PC-3 (cell line): ENCODE measurements at regions not wholly inside any gene's neighbourhood (a gene's known extent, or its start where the extent isn't known, plus 50 kb on each side); places are given as distances from the start of the nearest gene placed in this dataset.

Experiments
- ATAC-seq: fragments of 200-7000 bp; cut with Tn5 transposase; 2 replicates; pipeline ENCODE4 v1.9.1; 2020; ENCODE audit warnings: mild to moderate bottlenecking, moderate library complexity
- BruUV-seq: library from RNA; stranded (reverse); fragments of 400-500 nt; replicated peaks from 2 replicates; lab custom pipeline; 2021; lab: Mats Ljungman, UMichigan
- CTCF ChIA-PET: fragments of 300-600 bp; sonication (Branson Sonifier 250); formaldehyde crosslinking; loops from one replicate; lab custom pipeline; 2022; ENCODE audit warnings: antibody characterized with exemption; lab: Charles Lee
- POLR2A ChIA-PET: fragments of 300-600 bp; sonication (Branson Sonifier 250); formaldehyde crosslinking; loops from one replicate; lab custom pipeline; 2022; ENCODE audit warnings: antibody characterized with exemption; ENCODE audit not compliant: unreplicated experiment; lab: Charles Lee
- DNase-seq: peaks from one replicate; pipeline ENCODE4 v3.0.0-alpha.2; 2015
- H2AFZ ChIP-seq: fragments of 300-600 bp; sonication (generic); 2 replicates; pipeline ENCODE4 v1.6.0; 2016; ENCODE audit warnings: antibody characterized with exemption, low read length
- H3F3A ChIP-seq: fragments of 300-600 bp; sonication (generic); one replicate; pipeline ENCODE4 v1.6.0; 2017; ENCODE audit warnings: antibody characterized with exemption, low read length, control low read depth, mild to moderate bottlenecking; ENCODE audit not compliant: unreplicated experiment
- H3K27ac ChIP-seq: fragments of 300-600 bp; sonication (generic); 2 replicates; pipeline ENCODE4 v1.5.1; 2016; ENCODE audit warnings: mild to moderate bottlenecking, low read length
- H3K27me3 ChIP-seq: fragments of 300-600 bp; sonication (generic); 2 replicates; pipeline ENCODE4 v1.6.1; 2016; ENCODE audit warnings: low read length, mixed read lengths
- H3K36me3 ChIP-seq: fragments of 300-600 bp; sonication (generic); 2 replicates; pipeline ENCODE4 v1.6.1; 2016; ENCODE audit warnings: low read depth, mixed run types, low read length, mixed read lengths
- H3K4me1 ChIP-seq: fragments of 300-600 bp; sonication (generic); 2 replicates; pipeline ENCODE4 v1.5.1; 2016; ENCODE audit warnings: low read length; ENCODE audit not compliant: insufficient read depth
- H3K4me2 ChIP-seq: fragments of 300-600 bp; sonication (generic); 2 replicates; pipeline ENCODE4 v1.6.0; 2016; ENCODE audit warnings: low read length
- H3K4me3 ChIP-seq: fragments of 300-600 bp; sonication (generic); 2 replicates; pipeline ENCODE4 v1.5.1; 2016; ENCODE audit warnings: mild to moderate bottlenecking, low read length, mixed read lengths
- H3K79me2 ChIP-seq: fragments of 300-600 bp; sonication (generic); 2 replicates; pipeline ENCODE4 v1.6.1; 2017; ENCODE audit warnings: low read length, mixed read lengths
- H3K9ac ChIP-seq: fragments of 300-600 bp; sonication (generic); 2 replicates; pipeline ENCODE4 v1.6.0; 2016; ENCODE audit warnings: mild to moderate bottlenecking, low read length
- H3K9me2 ChIP-seq: fragments of 300-600 bp; sonication (generic); replicated peaks from 2 replicates; pipeline ENCODE4 v1.6.1; 2016; ENCODE audit warnings: mixed run types, low read length, mixed read lengths
- H3K9me3 ChIP-seq: fragments of 300-600 bp; sonication (generic); 2 replicates; pipeline ENCODE4 v1.6.1; 2016; ENCODE audit warnings: low read length, mixed read lengths
- H4K20me1 ChIP-seq: fragments of 300-600 bp; sonication (generic); 2 replicates; pipeline ENCODE4 v1.6.1; 2016; ENCODE audit warnings: low read length, mixed read lengths
- EZH2 ChIP-seq: fragments of 300-600 bp; sonication (generic); IDR thresholded peaks from one replicate; pipeline ENCODE4 v1.6.1; 2017; ENCODE audit warnings: antibody characterized with exemption, mild to moderate bottlenecking, low read length; ENCODE audit not compliant: unreplicated experiment
- EZH2phosphoT487 ChIP-seq: fragments of 300-600 bp; sonication (generic); IDR thresholded peaks from 2 replicates; pipeline ENCODE4 v1.6.1; 2018; ENCODE audit warnings: mild to moderate bottlenecking, antibody characterized with exemption, low read length, borderline replicate concordance
- intact Hi-C: fragments of 100-400 bp; cut with micrococcal nuclease; formaldehyde crosslinking; loops from 2 replicates; pipeline ENCODE4 v1.9.0; 2023
- TF ChIP-seq, protein P1 (sequence below): fragments of 300-600 bp; sonication (generic); conservative IDR thresholded peaks from 2 replicates; pipeline ENCODE4 v1.5.1; 2017; ENCODE audit warnings: antibody characterized with exemption, low read depth, mild to moderate bottlenecking, low read length

DNA sequence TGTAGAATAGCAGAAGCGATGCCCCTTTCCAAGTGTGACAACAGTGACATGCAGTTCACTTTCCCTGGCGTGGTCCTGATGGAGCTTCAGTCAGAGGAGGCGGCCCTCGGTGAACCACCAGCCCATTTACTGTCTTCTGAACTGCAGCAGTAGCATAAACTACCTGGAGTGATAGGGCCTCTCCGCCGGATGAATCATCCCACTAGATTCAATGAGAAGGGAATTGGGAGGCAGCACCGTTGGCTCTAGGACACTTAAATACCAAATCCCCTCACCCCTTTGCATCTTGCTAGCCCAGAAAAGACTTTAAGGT lies 112.8 kb upstream of the GPR12 start:
- ChIA-PET CTCF (no interaction called here), POLR2A (no interaction called here)
- H3K27me3 ChIP-seq = peaks cover 11% of the 10 kb centered on the region
- BruUV-seq = no TSS peak
- TF ChIP-seq EZH2phosphoT487 = no peak
- TF ChIP-seq EZH2 = no peak
- TF ChIP-seq, protein P1, sequence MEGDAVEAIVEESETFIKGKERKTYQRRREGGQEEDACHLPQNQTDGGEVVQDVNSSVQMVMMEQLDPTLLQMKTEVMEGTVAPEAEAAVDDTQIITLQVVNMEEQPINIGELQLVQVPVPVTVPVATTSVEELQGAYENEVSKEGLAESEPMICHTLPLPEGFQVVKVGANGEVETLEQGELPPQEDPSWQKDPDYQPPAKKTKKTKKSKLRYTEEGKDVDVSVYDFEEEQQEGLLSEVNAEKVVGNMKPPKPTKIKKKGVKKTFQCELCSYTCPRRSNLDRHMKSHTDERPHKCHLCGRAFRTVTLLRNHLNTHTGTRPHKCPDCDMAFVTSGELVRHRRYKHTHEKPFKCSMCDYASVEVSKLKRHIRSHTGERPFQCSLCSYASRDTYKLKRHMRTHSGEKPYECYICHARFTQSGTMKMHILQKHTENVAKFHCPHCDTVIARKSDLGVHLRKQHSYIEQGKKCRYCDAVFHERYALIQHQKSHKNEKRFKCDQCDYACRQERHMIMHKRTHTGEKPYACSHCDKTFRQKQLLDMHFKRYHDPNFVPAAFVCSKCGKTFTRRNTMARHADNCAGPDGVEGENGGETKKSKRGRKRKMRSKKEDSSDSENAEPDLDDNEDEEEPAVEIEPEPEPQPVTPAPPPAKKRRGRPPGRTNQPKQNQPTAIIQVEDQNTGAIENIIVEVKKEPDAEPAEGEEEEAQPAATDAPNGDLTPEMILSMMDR = no peak
- H3K9ac ChIP-seq = no peak overlapping the region
- H3K4me3 ChIP-seq = no peak overlapping the region
- no peaks in the 10 kb centered on the region for H4K20me1 ChIP-seq
- intact Hi-C loops = loop anchor here (5.0 kb wide), 1 partner anchor 166 kb away; no protein-coding TSS in a partner anchor
- no peaks in the 10 kb centered on the region for H3K4me1 ChIP-seq
- no peaks in the 10 kb centered on the region for H3F3A ChIP-seq
- no peaks in the 10 kb centered on the region for H3K9me3 ChIP-seq
- no peaks in the 10 kb centered on the region for H3K79me2 ChIP-seq
- ATAC-seq (no peak), DNase-seq (no peak)
- H3K9me2 ChIP-seq = no peaks in the 10 kb centered on the region
- no peak overlapping the region for H3K27ac ChIP-seq
- H2AFZ ChIP-seq = no peak overlapping the region
- no peaks in the 10 kb centered on the region for H3K36me3 ChIP-seq
- no peak overlapping the region for H3K4me2 ChIP-seq

DNA sequence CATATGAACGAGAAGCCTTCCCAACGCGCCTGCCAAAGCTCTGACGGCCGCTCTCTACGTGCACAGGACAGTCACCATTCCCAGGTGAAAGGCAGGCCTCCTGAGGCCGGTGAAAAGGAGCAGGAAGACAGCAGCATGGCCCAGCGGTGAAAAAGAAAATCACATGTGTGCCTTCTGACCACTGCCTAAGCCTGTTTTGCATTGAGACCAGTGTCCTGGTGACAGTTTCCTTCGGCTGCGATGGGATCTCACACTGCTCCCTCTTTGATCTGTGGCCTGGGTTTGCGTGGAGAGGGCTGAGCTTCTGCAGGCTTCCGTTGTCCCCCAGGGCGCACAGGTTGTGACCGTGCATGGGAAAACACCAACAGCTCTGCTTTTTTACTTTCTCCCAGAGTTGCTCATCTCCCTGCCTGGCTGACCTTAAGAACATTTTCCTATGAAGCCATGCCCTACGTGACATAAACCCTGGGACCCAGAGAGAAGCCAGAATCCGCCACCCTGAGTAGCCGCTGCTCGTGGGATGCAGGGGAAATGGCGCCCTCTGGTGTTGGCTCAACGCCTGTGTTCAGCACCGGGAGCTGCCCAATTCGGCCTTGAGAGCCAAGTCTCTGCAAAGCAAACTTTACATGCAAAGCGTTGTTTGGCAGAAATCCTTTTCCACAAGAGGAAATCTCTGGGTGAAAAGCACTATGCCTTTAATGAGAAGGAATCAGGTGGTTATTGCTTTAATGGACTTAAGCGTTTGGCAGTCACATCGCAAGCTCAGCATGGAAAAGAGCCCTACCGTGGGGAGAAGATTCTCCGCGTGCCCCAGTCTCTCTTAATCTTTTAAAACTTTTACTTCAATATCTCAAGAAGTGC lies 112.2 kb upstream of the GPR12 start:
- peaks cover 5% of the 10 kb centered on the region for H3K27me3 ChIP-seq
- H3K9me3 ChIP-seq = no peaks in the 10 kb centered on the region
- intact Hi-C loops = loop anchor here (5.0 kb wide), 1 partner anchor 165 kb away; no protein-coding TSS in a partner anchor
- no peaks in the 10 kb centered on the region for H3K79me2 ChIP-seq
- no peak overlapping the region for H3K27ac ChIP-seq
- no peak for ATAC-seq
- H3K9ac ChIP-seq = no peak overlapping the region
- CTCF ChIA-PET = no interaction called here
- H3K4me1 ChIP-seq = no peaks in the 10 kb centered on the region
- H3K9me2 ChIP-seq = no peaks in the 10 kb centered on the region
- H2AFZ ChIP-seq = no peak overlapping the region
- POLR2A ChIA-PET = no interaction called here
- no peak overlapping the region for H3K4me2 ChIP-seq
- no peaks in the 10 kb centered on the region for H3K36me3 ChIP-seq
- BruUV-seq = no TSS peak
- H3F3A ChIP-seq = no peaks in the 10 kb centered on the region
- peak; percentile 55 for DNase-seq
- no peaks in the 10 kb centered on the region for H4K20me1 ChIP-seq
- TF ChIP-seq EZH2 (no peak), EZH2phosphoT487 (no peak)
- TF ChIP-seq, protein P1 = peak; percentile 76
- H3K4me3 ChIP-seq = no peak overlapping the region

DNA sequence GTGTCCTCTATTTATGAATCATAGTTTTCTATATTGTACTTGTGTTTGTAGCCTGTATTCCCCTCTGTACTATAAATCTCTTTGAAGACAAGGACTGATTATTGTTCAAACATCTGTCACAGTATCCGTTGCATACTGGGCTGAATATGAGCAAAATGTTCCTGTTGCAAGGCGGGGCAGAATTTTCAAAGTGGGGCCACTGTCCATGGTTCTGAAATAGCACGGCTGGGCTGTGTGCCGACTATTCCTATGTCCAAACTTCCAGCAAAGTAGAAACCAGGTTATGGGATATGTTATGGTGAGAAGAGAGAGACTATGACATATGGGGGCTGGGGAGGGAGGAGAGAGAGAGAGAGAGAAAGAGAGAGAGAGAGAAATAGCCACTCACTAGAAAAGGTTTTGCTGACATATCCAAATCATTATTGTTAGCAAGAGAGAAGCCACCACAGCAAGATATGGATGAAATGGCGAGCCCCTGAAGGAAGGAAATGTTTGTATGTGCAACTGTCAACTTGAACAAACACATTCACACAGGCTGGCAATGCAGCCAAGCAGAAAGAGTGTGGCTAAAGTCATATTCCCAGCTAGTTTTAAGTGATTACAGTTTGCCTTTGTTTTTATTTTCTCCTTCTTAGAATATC lies 107.0 kb upstream of the GPR12 start:
- no TSS peak for BruUV-seq
- ATAC-seq (no peak), DNase-seq (peak; percentile 38)
- H4K20me1 ChIP-seq = no peaks in the 10 kb centered on the region
- no peak overlapping the region for H3K27ac ChIP-seq
- H3K4me2 ChIP-seq = no peak overlapping the region
- H3K9me2 ChIP-seq = no peaks in the 10 kb centered on the region
- H3K4me3 ChIP-seq = no peak overlapping the region
- no peaks in the 10 kb centered on the region for H3K79me2 ChIP-seq
- no peaks in the 10 kb centered on the region for H3K36me3 ChIP-seq
- ChIA-PET POLR2A (no interaction called here), CTCF (no interaction called here)
- TF ChIP-seq EZH2 = no peak
- TF ChIP-seq, protein P1 = no peak
- no peak for TF ChIP-seq EZH2phosphoT487
- H3F3A ChIP-seq = no peaks in the 10 kb centered on the region
- H3K4me1 ChIP-seq = no peaks in the 10 kb centered on the region
- no peaks in the 10 kb centered on the region for H3K9me3 ChIP-seq
- H3K9ac ChIP-seq = no peak overlapping the region
- peaks cover 3% of the 10 kb centered on the region; the same call in 1 of the 2 replicates for H3K27me3 ChIP-seq
- H2AFZ ChIP-seq = no peak overlapping the region
- intact Hi-C loops = no loop called here
